GM12875 (cell line): ENCODE measurements at regions not wholly inside any gene's neighbourhood (a gene's known extent, or its start where the extent isn't known, plus 50 kb on each side); places are given as distances from the start of the nearest gene placed in this dataset.

ENCODE experiments used
- H3K4me3 ChIP-seq: one replicate; pipeline ENCODE4 v1.5.1; 2011; ENCODE audit warnings: low read depth, low read length, control low read depth
- CTCF ChIP-seq: IDR thresholded peaks from 2 replicates; pipeline ENCODE4 v1.5.1; 2011; ENCODE audit warnings: low read depth, mild to moderate bottlenecking, control low read depth, inconsistent platforms, low read length, moderate library complexity, borderline replicate concordance; ENCODE audit not compliant: insufficient read depth

GRCh38 chr22:44390613-44390970 lies 77.8 kb upstream of the SHISAL1 start:
- TF ChIP-seq CTCF = no peak
- no peak overlapping the region for H3K4me3 ChIP-seq

GRCh38 chr22:44389926-44390612 lies 77.3 kb upstream of the SHISAL1 start:
- no peak overlapping the region for H3K4me3 ChIP-seq
- no peak for TF ChIP-seq CTCF

GRCh38 chr22:44389181-44389580 lies 76.4 kb upstream of the SHISAL1 start:
- TF ChIP-seq CTCF = no peak

GRCh38 chr22:44387486-44387885 lies 74.7 kb upstream of the SHISAL1 start:
- no peak overlapping the region for H3K4me3 ChIP-seq
- TF ChIP-seq CTCF = no peak

More at GRCh38 chr22:44389181-44389580, 76.4 kb upstream of the SHISAL1 start:
- H3K4me3 ChIP-seq = no peak overlapping the region

GRCh38 chr22:44386386-44387035 lies 73.8 kb upstream of the SHISAL1 start:
- TF ChIP-seq CTCF = no peak
- no peak overlapping the region for H3K4me3 ChIP-seq

GRCh38 chr22:44385781-44386180 lies 73.0 kb upstream of the SHISAL1 start:
- no peak for TF ChIP-seq CTCF
- H3K4me3 ChIP-seq = no peak overlapping the region

- TF ChIP-seq CTCF = no peak
- no peak overlapping the region for H3K4me3 ChIP-seq
These were observed 72.5 kb upstream of the SHISAL1 start for GRCh38 chr22:44385296-44385610.
